ENCODE measurements at regions not wholly inside any gene's neighbourhood (a gene's known extent, or its start where the extent isn't known, plus 50 kb on each side); places are given as distances from the start of the nearest gene placed in this dataset.

GRCh38 chr5:15206133-15206532 is 293.8 kb upstream of the FBXL7 start:
- no peak for DNase-seq (ENCODE audit: low read depth)

- peak; percentile 2 for DNase-seq (ENCODE audit: low read depth)
Measured at GRCh38 chr5:15203376-15203775, 296.6 kb upstream of the FBXL7 start.

GRCh38 chr5:15191012-15191411 is 309.0 kb upstream of the FBXL7 start:
- DNase-seq (ENCODE audit: low read depth): no peak

GRCh38 chr5:15183520-15183919 is 311.9 kb upstream of the ANKH start:
- DNase-seq (ENCODE audit: low read depth): no peak

- no peak for DNase-seq (ENCODE audit: low read depth)
Measured at GRCh38 chr5:15170173-15170572, 298.6 kb upstream of the ANKH start.

GRCh38 chr5:15168358-15168757 is 296.8 kb upstream of the ANKH start:
- DNase-seq (ENCODE audit: low read depth): no peak

- no peak for DNase-seq (ENCODE audit: low read depth)
Measured at GRCh38 chr5:15160091-15160490, 288.5 kb upstream of the ANKH start.

- no peak for DNase-seq (ENCODE audit: low read depth)
Measured at GRCh38 chr5:15159606-15160005, 288.0 kb upstream of the ANKH start.

- no peak for DNase-seq (ENCODE audit: low read depth)
Measured at GRCh38 chr5:15142458-15142857, 270.9 kb upstream of the ANKH start.

GRCh38 chr5:15137414-15137813 is 265.8 kb upstream of the ANKH start:
- no peak for DNase-seq (ENCODE audit: low read depth)

GRCh38 chr5:15135661-15136060 is 264.1 kb upstream of the ANKH start:
- no peak for DNase-seq (ENCODE audit: low read depth)

GRCh38 chr5:15133456-15133965 is 261.9 kb upstream of the ANKH start:
- no peak for DNase-seq (ENCODE audit: low read depth)

GRCh38 chr5:15132816-15133405 is 261.3 kb upstream of the ANKH start:
- no peak for DNase-seq (ENCODE audit: low read depth)

- DNase-seq (ENCODE audit: low read depth): no peak
Measured at GRCh38 chr5:15131909-15132308, 260.3 kb upstream of the ANKH start.

- no peak for DNase-seq (ENCODE audit: low read depth)
Measured at GRCh38 chr5:15124871-15125568, 253.4 kb upstream of the ANKH start.

- DNase-seq (ENCODE audit: low read depth): no peak
Measured at GRCh38 chr5:15124461-15124860, 252.9 kb upstream of the ANKH start.

GRCh38 chr5:15117688-15118087 is 246.1 kb upstream of the ANKH start:
- no peak for DNase-seq (ENCODE audit: low read depth)

GRCh38 chr5:15116996-15117395 is 245.4 kb upstream of the ANKH start:
- DNase-seq (ENCODE audit: low read depth): no peak

- no peak for DNase-seq (ENCODE audit: low read depth)
Measured at GRCh38 chr5:15106530-15107283, 235.1 kb upstream of the ANKH start.

GRCh38 chr5:15105799-15106393 is 234.3 kb upstream of the ANKH start:
- peak; percentile 39 for DNase-seq (ENCODE audit: low read depth)

GRCh38 chr5:15103864-15104263 is 232.3 kb upstream of the ANKH start:
- no peak for DNase-seq (ENCODE audit: low read depth)

- no peak for DNase-seq (ENCODE audit: low read depth)
Measured at GRCh38 chr5:15103130-15103529, 231.6 kb upstream of the ANKH start.

GRCh38 chr5:15097552-15097951 is 226.0 kb upstream of the ANKH start:
- DNase-seq (ENCODE audit: low read depth): no peak

All from renal cortical epithelial cell (primary cell).